ENCODE measurements at regions not wholly inside any gene's neighbourhood (a gene's known extent, or its start where the extent isn't known, plus 50 kb on each side); places are given as distances from the start of the nearest gene placed in this dataset.

GRCh38 chr16:9271841-9272240 lies 180.4 kb downstream of the HAPSTR1 start:
- H3K9me3 Mint-ChIP-seq: peaks cover 0 to 4% (median 2%) of the 10 kb centered on the region in 8 donors

GRCh38 chr16:9275377-9275776 lies 183.9 kb downstream of the HAPSTR1 start:
- Mint-ChIP-seq H3K27me3 (peaks cover 2 to 4% of the 10 kb centered on the region in 2 donors), H3K27ac (no peak overlapping the region), H3K9me3 (peaks cover 0 to 5% (median 2%) of the 10 kb centered on the region in 8 donors), H3K4me3 (no peak overlapping the region), H3K36me3 (no peaks in the 10 kb centered on the region), H3K4me1 (no peaks in the 10 kb centered on the region)
- no peaks in the 10 kb centered on the region for H3K9me3 ChIP-seq (ENCODE audit: control insufficient read depth in 1 of 2, low read length in 2 of 2)
- DNase-seq: no peak
- no peak overlapping the region for H3K27ac ChIP-seq (ENCODE audit: low read depth, low read length)
- no peaks in the 10 kb centered on the region for H3K4me1 ChIP-seq (ENCODE audit: insufficient read depth, low read length)
- no peak overlapping the region for H3K4me3 ChIP-seq (ENCODE audit: low read length in 2 of 2)
- ChIA-PET POLR2A (ENCODE audit: partially characterized antibody) (no interaction called here), CTCF (ENCODE audit: partially characterized antibody) (no interaction called here)
- intact Hi-C loops (cut with micrococcal nuclease): no loop called here
- no peaks in the 10 kb centered on the region for H3K36me3 ChIP-seq (ENCODE audit: insufficient read depth, low read length)
- no peaks in the 10 kb centered on the region for H3K27me3 ChIP-seq (ENCODE audit: insufficient read depth, low read length)

More at GRCh38 chr16:9271841-9272240, 180.4 kb downstream of the HAPSTR1 start:
- H3K36me3 ChIP-seq (ENCODE audit: insufficient read depth, low read length): no peaks in the 10 kb centered on the region
- DNase-seq: no peak
- intact Hi-C loops (cut with micrococcal nuclease): no loop called here
- H3K9me3 ChIP-seq (ENCODE audit: control insufficient read depth in 1 of 2, low read length in 2 of 2): no peaks in the 10 kb centered on the region
- no peak overlapping the region for H3K27ac ChIP-seq (ENCODE audit: low read depth, low read length)
- H3K4me3 ChIP-seq (ENCODE audit: low read length in 2 of 2): no peak overlapping the region
- ChIA-PET CTCF (ENCODE audit: partially characterized antibody) (no interaction called here), POLR2A (ENCODE audit: partially characterized antibody) (no interaction called here)
- Mint-ChIP-seq H3K27me3 (peaks cover 1 to 3% of the 10 kb centered on the region in 2 donors), H3K36me3 (no peaks in the 10 kb centered on the region), H3K4me1 (no peaks in the 10 kb centered on the region), H3K27ac (no peak overlapping the region), H3K4me3 (no peak overlapping the region)
- H3K27me3 ChIP-seq (ENCODE audit: insufficient read depth, low read length): no peaks in the 10 kb centered on the region
- no peaks in the 10 kb centered on the region for H3K4me1 ChIP-seq (ENCODE audit: insufficient read depth, low read length)

- Histone ChIP-seq H3K4me1 (ENCODE audit: insufficient read depth, low read length) (no peaks in the 10 kb centered on the region), H3K4me3 (ENCODE audit: low read length in 2 of 2) (no peak overlapping the region), H3K27ac (ENCODE audit: low read depth, low read length) (no peak overlapping the region), H3K36me3 (ENCODE audit: insufficient read depth, low read length) (no peaks in the 10 kb centered on the region), H3K27me3 (ENCODE audit: insufficient read depth, low read length) (no peaks in the 10 kb centered on the region), H3K9me3 (ENCODE audit: control insufficient read depth in 1 of 2, low read length in 2 of 2) (no peaks in the 10 kb centered on the region)
- Mint-ChIP-seq H3K27me3 (peaks cover 2 to 4% of the 10 kb centered on the region in 2 donors), H3K27ac (no peak overlapping the region), H3K9me3 (peaks cover 0 to 5% (median 2%) of the 10 kb centered on the region in 8 donors), H3K4me3 (no peak overlapping the region), H3K36me3 (no peaks in the 10 kb centered on the region), H3K4me1 (no peaks in the 10 kb centered on the region)
- DNase-seq: no peak
- POLR2A ChIA-PET (ENCODE audit: partially characterized antibody): no interaction called here
- CTCF ChIA-PET (ENCODE audit: partially characterized antibody): no interaction called here
- intact Hi-C loops (cut with micrococcal nuclease): no loop called here
Measured at GRCh38 chr16:9275816-9276354, 184.4 kb downstream of the HAPSTR1 start.

- Histone ChIP-seq H3K9me3 (ENCODE audit: control insufficient read depth in 1 of 2, low read length in 2 of 2) (no peaks in the 10 kb centered on the region), H3K36me3 (ENCODE audit: insufficient read depth, low read length) (no peaks in the 10 kb centered on the region), H3K4me3 (ENCODE audit: low read length in 2 of 2) (no peak overlapping the region), H3K27me3 (ENCODE audit: insufficient read depth, low read length) (no peaks in the 10 kb centered on the region), H3K4me1 (ENCODE audit: insufficient read depth, low read length) (no peaks in the 10 kb centered on the region), H3K27ac (ENCODE audit: low read depth, low read length) (no peak overlapping the region)
- Mint-ChIP-seq H3K27ac (no peak overlapping the region), H3K27me3 (peaks cover 2 to 4% of the 10 kb centered on the region in 2 donors), H3K4me1 (no peaks in the 10 kb centered on the region), H3K4me3 (no peak overlapping the region), H3K36me3 (no peaks in the 10 kb centered on the region), H3K9me3 (peaks cover 0 to 5% (median 0%) of the 10 kb centered on the region in 8 donors)
- intact Hi-C loops (cut with micrococcal nuclease): no loop called here
- no peak for DNase-seq
- ChIA-PET CTCF (ENCODE audit: partially characterized antibody) (no interaction called here), POLR2A (ENCODE audit: partially characterized antibody) (no interaction called here)
Measured at GRCh38 chr16:9279291-9280068, 188.0 kb downstream of the HAPSTR1 start.

GRCh38 chr16:9280069-9280466 lies 188.6 kb downstream of the HAPSTR1 start:
- no peaks in the 10 kb centered on the region for H3K9me3 ChIP-seq (ENCODE audit: control insufficient read depth in 1 of 2, low read length in 2 of 2)
- intact Hi-C loops (cut with micrococcal nuclease): no loop called here
- Mint-ChIP-seq H3K9me3 (peaks cover 0 to 5% (median 0%) of the 10 kb centered on the region in 8 donors), H3K27me3 (peaks cover 2 to 4% of the 10 kb centered on the region in 2 donors), H3K4me1 (no peaks in the 10 kb centered on the region), H3K4me3 (no peak overlapping the region), H3K27ac (no peak overlapping the region), H3K36me3 (no peaks in the 10 kb centered on the region)
- H3K27me3 ChIP-seq (ENCODE audit: insufficient read depth, low read length): no peaks in the 10 kb centered on the region
- ChIA-PET POLR2A (ENCODE audit: partially characterized antibody) (no interaction called here), CTCF (ENCODE audit: partially characterized antibody) (no interaction called here)
- no peaks in the 10 kb centered on the region for H3K4me1 ChIP-seq (ENCODE audit: insufficient read depth, low read length)
- H3K4me3 ChIP-seq (ENCODE audit: low read length in 2 of 2): no peak overlapping the region
- DNase-seq: no peak
- no peak overlapping the region for H3K27ac ChIP-seq (ENCODE audit: low read depth, low read length)
- no peaks in the 10 kb centered on the region for H3K36me3 ChIP-seq (ENCODE audit: insufficient read depth, low read length)

- Histone ChIP-seq H3K36me3 (ENCODE audit: insufficient read depth, low read length) (no peaks in the 10 kb centered on the region), H3K4me3 (ENCODE audit: low read length in 2 of 2) (no peak overlapping the region), H3K4me1 (ENCODE audit: insufficient read depth, low read length) (no peaks in the 10 kb centered on the region), H3K27me3 (ENCODE audit: insufficient read depth, low read length) (no peaks in the 10 kb centered on the region), H3K9me3 (ENCODE audit: control insufficient read depth in 1 of 2, low read length in 2 of 2) (no peaks in the 10 kb centered on the region), H3K27ac (ENCODE audit: low read depth, low read length) (no peak overlapping the region)
- Mint-ChIP-seq H3K4me1 (no peaks in the 10 kb centered on the region), H3K9me3 (peaks cover 0 to 18% (median 5%) of the 10 kb centered on the region in 8 donors), H3K4me3 (no peak overlapping the region), H3K27me3 (peaks cover 0 to 1% of the 10 kb centered on the region in 2 donors), H3K27ac (no peak overlapping the region), H3K36me3 (no peaks in the 10 kb centered on the region)
- POLR2A ChIA-PET (ENCODE audit: partially characterized antibody): no interaction called here
- CTCF ChIA-PET (ENCODE audit: partially characterized antibody): interaction anchor here (1.1 kb wide), 1 partner anchor 12 kb away, joined by 4 read pairs; no protein-coding TSS in a partner anchor
- DNase-seq: no peak
- intact Hi-C loops (cut with micrococcal nuclease): no loop called here
Measured at GRCh38 chr16:9286930-9287329, 195.5 kb downstream of the HAPSTR1 start.

- no peaks in the 10 kb centered on the region for H3K36me3 Mint-ChIP-seq
Measured at GRCh38 chr16:9296271-9296590, 204.8 kb downstream of the HAPSTR1 start.

More at GRCh38 chr16:9296271-9296590, 204.8 kb downstream of the HAPSTR1 start:
- Histone ChIP-seq H3K4me3 (ENCODE audit: low read length in 2 of 2) (no peak overlapping the region), H3K27me3 (ENCODE audit: insufficient read depth, low read length) (no peaks in the 10 kb centered on the region), H3K36me3 (ENCODE audit: insufficient read depth, low read length) (no peaks in the 10 kb centered on the region), H3K9me3 (ENCODE audit: control insufficient read depth in 1 of 2, low read length in 2 of 2) (no peaks in the 10 kb centered on the region), H3K27ac (ENCODE audit: low read depth, low read length) (no peak overlapping the region), H3K4me1 (ENCODE audit: insufficient read depth, low read length) (no peaks in the 10 kb centered on the region)
- no peak overlapping the region for H3K27ac Mint-ChIP-seq
- POLR2A ChIA-PET (ENCODE audit: partially characterized antibody): no interaction called here
- CTCF ChIA-PET (ENCODE audit: partially characterized antibody): no interaction called here
- intact Hi-C loops (cut with micrococcal nuclease): no loop called here
- H3K4me3 Mint-ChIP-seq: no peak overlapping the region
- peaks cover 0 to 8% (median 2%) of the 10 kb centered on the region in 8 donors for H3K9me3 Mint-ChIP-seq
- H3K4me1 Mint-ChIP-seq: no peaks in the 10 kb centered on the region
- no peak for DNase-seq
- H3K27me3 Mint-ChIP-seq: peaks cover 0 to 2% of the 10 kb centered on the region in 2 donors
